ENCODE measurements at regions not wholly inside any gene's neighbourhood (a gene's known extent, or its start where the extent isn't known, plus 50 kb on each side); places are given as distances from the start of the nearest gene placed in this dataset.

- Histone ChIP-seq H3K4me3 (ENCODE audit: low read length) (no peak overlapping the region), H3F3A (ENCODE audit: insufficient read depth, low read length, poor library complexity, severe bottlenecking) (no peaks in the 10 kb centered on the region), H3K9ac (ENCODE audit: low read length) (no peak overlapping the region), H3K9me2 (ENCODE audit: insufficient read depth, low read length) (no peaks in the 10 kb centered on the region), H3K27me3 (ENCODE audit: insufficient read depth, low read depth, low read length) (no peaks in the 10 kb centered on the region), H3K79me2 (replicated peaks; ENCODE audit: insufficient read depth, low read length) (no peaks in the 10 kb centered on the region), H3K36me3 (ENCODE audit: insufficient read depth, low read length) (no peaks in the 10 kb centered on the region), H3K4me2 (ENCODE audit: low read length) (no peak overlapping the region), H2AFZ (ENCODE audit: low read depth, low read length) (no peak overlapping the region), H3K27ac (ENCODE audit: low read length) (no peak overlapping the region), H3K9me3 (ENCODE audit: low read length) (no peaks in the 10 kb centered on the region), H4K20me1 (ENCODE audit: insufficient read depth) (no peaks in the 10 kb centered on the region)
- TF ChIP-seq REST (IDR thresholded peaks at IDR 0.05; ENCODE audit: borderline replicate concordance) (no peak), RAD21 (conservative IDR thresholded peaks at IDR 0.05) (no peak), EZH2 (IDR thresholded peaks at IDR 0.05; ENCODE audit: borderline replicate concordance, insufficient read depth, low read length, poor library complexity, severe bottlenecking) (no peak), SMC3 (conservative IDR thresholded peaks at IDR 0.05; ENCODE audit: poor library complexity) (no peak), EP300 (conservative IDR thresholded peaks at IDR 0.05; ENCODE audit: poor library complexity, severe bottlenecking) (no peak), CTCF (IDR thresholded peaks at IDR 0.05; ENCODE audit: poor library complexity, severe bottlenecking) (no peak), MXI1 (conservative IDR thresholded peaks at IDR 0.05; ENCODE audit: poor library complexity, severe bottlenecking) (no peak), TAF1 (IDR thresholded peaks at IDR 0.05; ENCODE audit: low read depth) (no peak), POLR2AphosphoS5 (IDR thresholded peaks at IDR 0.05) (no peak)
Observed at GRCh38 chr4:123476089-123476488, 79.5 kb downstream of the SPRY1 start.

GRCh38 chr4:123477711-123478209 is 81.2 kb downstream of the SPRY1 start:
- Histone ChIP-seq H3K4me2 (ENCODE audit: low read length) (no peak overlapping the region), H3K79me2 (replicated peaks; ENCODE audit: insufficient read depth, low read length) (no peaks in the 10 kb centered on the region), H3F3A (ENCODE audit: insufficient read depth, low read length, poor library complexity, severe bottlenecking) (no peaks in the 10 kb centered on the region), H4K20me1 (ENCODE audit: insufficient read depth) (no peaks in the 10 kb centered on the region), H3K4me3 (ENCODE audit: low read length) (no peak overlapping the region), H3K9ac (ENCODE audit: low read length) (no peak overlapping the region), H3K27ac (ENCODE audit: low read length) (no peak overlapping the region), H3K9me2 (ENCODE audit: insufficient read depth, low read length) (no peaks in the 10 kb centered on the region), H2AFZ (ENCODE audit: low read depth, low read length) (no peak overlapping the region), H3K36me3 (ENCODE audit: insufficient read depth, low read length) (no peaks in the 10 kb centered on the region), H3K27me3 (ENCODE audit: insufficient read depth, low read depth, low read length) (no peaks in the 10 kb centered on the region), H3K9me3 (ENCODE audit: low read length) (no peaks in the 10 kb centered on the region)
- TF ChIP-seq MXI1 (conservative IDR thresholded peaks at IDR 0.05; ENCODE audit: poor library complexity, severe bottlenecking) (no peak), EP300 (conservative IDR thresholded peaks at IDR 0.05; ENCODE audit: poor library complexity, severe bottlenecking) (no peak), POLR2AphosphoS5 (IDR thresholded peaks at IDR 0.05) (no peak), CTCF (IDR thresholded peaks at IDR 0.05; ENCODE audit: poor library complexity, severe bottlenecking) (no peak), TAF1 (IDR thresholded peaks at IDR 0.05; ENCODE audit: low read depth) (no peak), EZH2 (IDR thresholded peaks at IDR 0.05; ENCODE audit: borderline replicate concordance, insufficient read depth, low read length, poor library complexity, severe bottlenecking) (no peak), RAD21 (conservative IDR thresholded peaks at IDR 0.05) (no peak), SMC3 (conservative IDR thresholded peaks at IDR 0.05; ENCODE audit: poor library complexity) (no peak), REST (IDR thresholded peaks at IDR 0.05; ENCODE audit: borderline replicate concordance) (no peak)

Measured in neural cell (in vitro differentiated cells).